ENCODE measurements at regions not wholly inside any gene's neighbourhood (a gene's known extent, or its start where the extent isn't known, plus 50 kb on each side); places are given as distances from the start of the nearest gene placed in this dataset.

- TF ChIP-seq, protein P1, sequence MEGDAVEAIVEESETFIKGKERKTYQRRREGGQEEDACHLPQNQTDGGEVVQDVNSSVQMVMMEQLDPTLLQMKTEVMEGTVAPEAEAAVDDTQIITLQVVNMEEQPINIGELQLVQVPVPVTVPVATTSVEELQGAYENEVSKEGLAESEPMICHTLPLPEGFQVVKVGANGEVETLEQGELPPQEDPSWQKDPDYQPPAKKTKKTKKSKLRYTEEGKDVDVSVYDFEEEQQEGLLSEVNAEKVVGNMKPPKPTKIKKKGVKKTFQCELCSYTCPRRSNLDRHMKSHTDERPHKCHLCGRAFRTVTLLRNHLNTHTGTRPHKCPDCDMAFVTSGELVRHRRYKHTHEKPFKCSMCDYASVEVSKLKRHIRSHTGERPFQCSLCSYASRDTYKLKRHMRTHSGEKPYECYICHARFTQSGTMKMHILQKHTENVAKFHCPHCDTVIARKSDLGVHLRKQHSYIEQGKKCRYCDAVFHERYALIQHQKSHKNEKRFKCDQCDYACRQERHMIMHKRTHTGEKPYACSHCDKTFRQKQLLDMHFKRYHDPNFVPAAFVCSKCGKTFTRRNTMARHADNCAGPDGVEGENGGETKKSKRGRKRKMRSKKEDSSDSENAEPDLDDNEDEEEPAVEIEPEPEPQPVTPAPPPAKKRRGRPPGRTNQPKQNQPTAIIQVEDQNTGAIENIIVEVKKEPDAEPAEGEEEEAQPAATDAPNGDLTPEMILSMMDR (IDR thresholded peaks at IDR 0.05; ENCODE audit: poor library complexity, severe bottlenecking) = no peak
- no peak for TF ChIP-seq RAD21 (conservative IDR thresholded peaks at IDR 0.05)
- no peak for TF ChIP-seq POLR2AphosphoS5 (IDR thresholded peaks at IDR 0.05)
- no peak for TF ChIP-seq EZH2 (IDR thresholded peaks at IDR 0.05; ENCODE audit: borderline replicate concordance, insufficient read depth, low read length, poor library complexity, severe bottlenecking)
- TF ChIP-seq TAF1 (IDR thresholded peaks at IDR 0.05; ENCODE audit: low read depth) = no peak
These were observed 224.2 kb upstream of the STARD13 start for GRCh38 chr13:33509642-33510229.
